K562 (cell line): ENCODE measurements at regions not wholly inside any gene's neighbourhood (a gene's known extent, or its start where the extent isn't known, plus 50 kb on each side); places are given as distances from the start of the nearest gene placed in this dataset.

ENCODE experiments used
- ATAC-seq: fragments of 200-7000 bp; cut with Tn5 transposase; 3 replicates; pipeline ENCODE4 v1.9.1; 2020; ENCODE audit warnings: moderate library complexity
- BruUV-seq: library from RNA; stranded (reverse); fragments of 400-500 nt; replicated peaks from 2 replicates; lab custom pipeline; 2021; lab: Mats Ljungman, UMichigan
- CTCF ChIA-PET: fragments of 300-600 bp; formaldehyde crosslinking; extraction: SDS; loops from one replicate; lab custom pipeline; 2021; ENCODE audit warnings: low intra/inter-chr PET ratio; lab: Yijun Ruan, JAX
- POLR2A ChIA-PET: fragments of 300-600, 350-650 bp; sonication (Branson Sonifier 250); formaldehyde crosslinking; extraction: SDS; loops from one replicate; lab custom pipeline; 2021; ENCODE audit warnings: antibody characterized with exemption, inconsistent platforms; lab: Yijun Ruan, JAX
- DNase-seq, 4 experiments: peaks; one replicate each; pipeline versions ENCODE4 v3.0.0 to v3.0.0-alpha.2; 2011 to 2018; ENCODE audit warnings: low spot score in 3 of 4, mixed read lengths in 3 of 4; ENCODE audit errors: extremely low read depth in 1 of 4
- FAIRE-seq: peaks from 2 replicates; lab custom pipeline; 2011; peaks lifted over from hg19 to GRCh38; lab: Jason Lieb, UNC
- H2AFZ ChIP-seq: 2 replicates; pipeline ENCODE4 v1.6.0; 2011; ENCODE audit warnings: low read depth, low read length, control low read depth, inconsistent platforms
- H3K27ac ChIP-seq: fragments of 200-600 bp; 3 replicates; pipeline ENCODE4 v1.8.0; 2011; ENCODE audit warnings: low read depth, mild to moderate bottlenecking, control low read depth, inconsistent platforms, low read length, moderate library complexity, mixed read lengths; ENCODE audit errors: extremely low read depth
- H3K27me3 ChIP-seq, 2 experiments: fragments of 300-600 bp in 1 of 2; 2 replicates in 1 of 2; 3 replicates in 1 of 2; pipeline versions ENCODE4 v1.6.0 to v1.8.0; 2011; ENCODE audit warnings: inconsistent platforms in 2 of 2, low read length in 2 of 2, mild to moderate bottlenecking in 1 of 2, mixed read lengths in 1 of 2, moderate library complexity in 1 of 2; ENCODE audit not compliant: control insufficient read depth in 2 of 2, insufficient read depth in 2 of 2
- H3K36me3 ChIP-seq: fragments of 300-600 bp; 3 replicates; pipeline ENCODE4 v1.8.0; 2011; ENCODE audit warnings: mild to moderate bottlenecking, low read length, inconsistent platforms; ENCODE audit not compliant: control insufficient read depth, insufficient read depth
- H3K4me1 ChIP-seq, 2 experiments: fragments of 200-600 bp in 1 of 2; replicated peaks in 1 of 2; 2 replicates in 1 of 2; 3 replicates in 1 of 2; pipeline versions ENCODE4 v1.5.1 to v1.8.0; 2011; ENCODE audit warnings: inconsistent platforms in 2 of 2, low read length in 2 of 2, mild to moderate bottlenecking in 1 of 2, mixed read lengths in 1 of 2, moderate library complexity in 1 of 2; ENCODE audit not compliant: control insufficient read depth in 2 of 2, insufficient read depth in 2 of 2
- H3K4me2 ChIP-seq: 2 replicates; pipeline ENCODE4 v1.6.1; 2011; ENCODE audit warnings: low read length, control low read depth, inconsistent platforms, mixed read lengths; ENCODE audit not compliant: insufficient read depth
- H3K4me3 ChIP-seq: fragments of 200-600 bp; sonication (generic), shearing (Covaris generic); 2 replicates; pipeline ENCODE4 v1.5.1; 2016; ENCODE audit warnings: control low read depth, inconsistent platforms
- H3K79me2 ChIP-seq: fragments of 200-600 bp; 3 replicates; pipeline ENCODE4 v1.8.0; 2011; ENCODE audit warnings: low read length, inconsistent platforms; ENCODE audit not compliant: control insufficient read depth, insufficient read depth
- H3K9ac ChIP-seq, 2 experiments: 2 replicates each; pipeline versions ENCODE4 v1.6.0 to v1.6.1; 2011; ENCODE audit warnings: low read depth in 2 of 2, low read length in 2 of 2, control low read depth in 1 of 2, inconsistent platforms in 1 of 2, mild to moderate bottlenecking in 1 of 2, mixed read lengths in 1 of 2; ENCODE audit not compliant: insufficient read depth in 1 of 2
- H3K9me1 ChIP-seq: one replicate; pipeline ENCODE4 v1.6.0; 2011; ENCODE audit warnings: inconsistent platforms, mild to moderate bottlenecking, low read length, moderate library complexity; ENCODE audit not compliant: control insufficient read depth, insufficient read depth
- H3K9me3 ChIP-seq: replicated peaks from 2 replicates; pipeline ENCODE4 v1.5.1; 2011; ENCODE audit warnings: low read depth, low read length, inconsistent platforms; ENCODE audit not compliant: control insufficient read depth, insufficient read depth
- H4K20me1 ChIP-seq: replicated peaks from 2 replicates; pipeline ENCODE4 v1.6.1; 2011; ENCODE audit warnings: low read length, inconsistent platforms, mixed read lengths; ENCODE audit not compliant: control insufficient read depth, insufficient read depth
- CEBPG ChIP-seq, 3 experiments: fragments of 200-800 bp in 1 of 3; sonication (Bioruptor generic) in 1 of 3; sonication (generic) in 1 of 3; formaldehyde crosslinking in 1 of 3; IDR thresholded peaks in 2 of 3; conservative IDR thresholded peaks in 1 of 3; 2 replicates each; pipeline versions ENCODE4 v1.6.1 to v1.8.0; 2016 to 2022; ENCODE audit warnings: missing compliant biosample characterization in 2 of 3, missing genetic modification characterization in 2 of 3, mild to moderate bottlenecking in 1 of 3, missing genetic modification reagents in 1 of 3
- CREB5 ChIP-seq: fragments of 250-450 bp; sonication (Bioruptor Pico); IDR thresholded peaks from 2 replicates; pipeline ENCODE4 v1.5.0; 2020; ENCODE audit warnings: mild to moderate bottlenecking
- EHMT2 ChIP-seq: fragments of 450-650 bp; IDR thresholded peaks from 2 replicates; pipeline ENCODE4 v1.6.1; 2018; ENCODE audit warnings: antibody characterized with exemption
- ETV6 ChIP-seq, 3 experiments: fragments of 150-350 bp in 1 of 3; sonication (generic) in 1 of 3; formaldehyde crosslinking in 1 of 3; IDR thresholded peaks; 2 replicates each; pipeline versions ENCODE4 v1.6.1 to v1.8.0; 2014 to 2022; ENCODE audit warnings: borderline replicate concordance in 2 of 3, low read depth in 2 of 3, antibody characterized with exemption in 1 of 3, low read length in 1 of 3, mild to moderate bottlenecking in 1 of 3, missing genetic modification reagents in 1 of 3
- KAT8 ChIP-seq: fragments of 450-650 bp; IDR thresholded peaks from 2 replicates; pipeline ENCODE4 v1.6.1; 2016; ENCODE audit warnings: low read depth, mild to moderate bottlenecking
- MBD1 ChIP-seq: fragments of 250-450 bp; sonication (Bioruptor Pico); IDR thresholded peaks from 2 replicates; pipeline ENCODE4 v1.8.0; 2022; ENCODE audit warnings: inconsistent platforms
- MTA3 ChIP-seq: fragments of 450-650 bp; formaldehyde crosslinking; IDR thresholded peaks from 2 replicates; pipeline ENCODE4 v1.6.1; 2017; ENCODE audit warnings: mild to moderate bottlenecking, borderline replicate concordance
- RFX1 ChIP-seq: fragments of 450-650 bp; IDR thresholded peaks from 2 replicates; pipeline ENCODE4 v1.6.1; 2016; ENCODE audit warnings: mild to moderate bottlenecking, moderate library complexity
- SFPQ ChIP-seq: fragments of 200-400 bp; formaldehyde crosslinking; IDR thresholded peaks from 2 replicates; pipeline ENCODE4 v1.6.1; 2017; ENCODE audit warnings: mild to moderate bottlenecking, low read depth, low read length, moderate library complexity
- SOX6 ChIP-seq: fragments of 450-650 bp; IDR thresholded peaks from 2 replicates; pipeline ENCODE4 v1.6.1; 2014; ENCODE audit warnings: mild to moderate bottlenecking
- TBL1XR1 ChIP-seq, 2 experiments: IDR thresholded peaks; 2 replicates each; pipeline ENCODE4 v1.6.1; 2012; ENCODE audit warnings: improper control_type of control experiment in 2 of 2, low read length in 2 of 2, mild to moderate bottlenecking in 1 of 2
- ZFP30 ChIP-seq: fragments of 250-450 bp; sonication (Bioruptor Pico); IDR thresholded peaks from 2 replicates; pipeline ENCODE4 v1.8.0; 2022; ENCODE audit warnings: moderate library complexity, mild to moderate bottlenecking, inconsistent platforms, borderline replicate concordance
- ZFP91 ChIP-seq: sonication (generic); formaldehyde crosslinking; IDR thresholded peaks from 2 replicates; pipeline ENCODE4 v1.8.0; 2022; ENCODE audit warnings: mild to moderate bottlenecking, missing genetic modification reagents
- WGBS: fragments of 100-300 bp; shearing (Covaris generic); methylation state at CpG from one replicate; pipeline ENCODE4 v1.1.6; 2016; ENCODE audit warnings: low coverage, mixed read lengths; ENCODE audit not compliant: insufficient coverage; ENCODE audit errors: missing lambda C conversion rate; 5-methylcytosine and 5-hydroxymethylcytosine counted together
- in situ Hi-C: fragments of 300-500 bp; cut with MboI; formaldehyde crosslinking; loops from 4 replicates; pipeline ENCODE4 v1.15.0; 2018; ENCODE audit warnings: inconsistent platforms, mixed read lengths
- intact Hi-C: fragments of 100-400 bp; cut with micrococcal nuclease; formaldehyde crosslinking; loops from 2 replicates; pipeline ENCODE4 v1.14.2; 2022

- intact Hi-C loops = no loop called here
- Histone ChIP-seq H3K27me3 (no peaks in the 10 kb centered on the region), H3K27ac (no peak overlapping the region), H3K4me2 (no peak overlapping the region), H3K36me3 (no peaks in the 10 kb centered on the region), H3K9me1 (no peaks in the 10 kb centered on the region), H2AFZ (no peak overlapping the region), H3K79me2 (no peaks in the 10 kb centered on the region), H3K4me3 (no peak overlapping the region), H3K9ac (no peak overlapping the region), H3K4me1 (no peaks in the 10 kb centered on the region), H3K9me3 (no peaks in the 10 kb centered on the region; the same call in 1 of the 2 replicates), H4K20me1 (no peaks in the 10 kb centered on the region)
- FAIRE-seq (no peak), ATAC-seq (no peak), DNase-seq (no peak)
- TF ChIP-seq ZFP91 (no peak), TBL1XR1 (IDR thresholded peaks at IDR 0.05; ENCODE audit: low read length in 2 of 2) (no peak), ETV6 (IDR thresholded peaks at IDR 0.05; ENCODE audit: borderline replicate concordance in 1 of 2, low read depth in 2 of 2, low read length in 1 of 2) (no peak), ETV6 (CRISPR knock-in tag; IDR thresholded peaks at IDR 0.05; ENCODE audit: borderline replicate concordance) (no peak), CREB5 (CRISPR knock-in tag) (no peak), SFPQ (no peak), SOX6 (no peak), CEBPG (CRISPR knock-in tag; IDR thresholded peaks at IDR 0.05) (no peak), CEBPG (tag; conservative IDR thresholded peaks at IDR 0.05 in 1 of 2, IDR thresholded peaks at IDR 0.05 in 1 of 2) (no peak), MBD1 (CRISPR knock-in tag) (no peak), MTA3 (no peak), EHMT2 (no peak), KAT8 (no peak), RFX1 (no peak), ZFP30 (no peak)
- ChIA-PET POLR2A (interaction anchor here (0.8 kb wide), 1 partner anchor 24 kb away, joined by 3 read pairs; no protein-coding TSS in a partner anchor), CTCF (no interaction called here)
- in situ Hi-C loops = no loop called here
- WGBS = 0% methylated on average over 1 of the region's 1 CpG
- no TSS peak for BruUV-seq
These were observed 227.2 kb downstream of the EPM2A start for GRCh38 chr6:145508107-145508506.
